Trophoblast cell (in vitro differentiated cells and primary cell): ENCODE measurements at regions not wholly inside any gene's neighbourhood (a gene's known extent, or its start where the extent isn't known, plus 50 kb on each side); places are given as distances from the start of the nearest gene placed in this dataset.

ENCODE experiments used
- DNase-seq, 2 donors: peaks; one replicate each; pipeline ENCODE4 v3.0.0-alpha.2; 2016
- H2AFZ ChIP-seq: 2 replicates; pipeline ENCODE4 v1.6.1; 2013; ENCODE audit warnings: low read length, moderate library complexity, mild to moderate bottlenecking; ENCODE audit not compliant: insufficient read depth, poor library complexity
- H2AK5ac ChIP-seq: 2 replicates; pipeline ENCODE4 v1.6.1; 2013; ENCODE audit warnings: mild to moderate bottlenecking, low read length
- H2BK120ac ChIP-seq: 2 replicates; pipeline ENCODE4 v1.6.1; 2013; ENCODE audit warnings: low read length, mild to moderate bottlenecking, moderate library complexity; ENCODE audit not compliant: insufficient read depth, poor library complexity
- H2BK12ac ChIP-seq: 2 replicates; pipeline ENCODE4 v1.6.1; 2013; ENCODE audit warnings: mild to moderate bottlenecking, low read length, moderate library complexity
- H2BK5ac ChIP-seq: 2 replicates; pipeline ENCODE4 v1.6.1; 2013; ENCODE audit warnings: low read length, low read depth, moderate library complexity, mild to moderate bottlenecking; ENCODE audit not compliant: poor library complexity
- H3K14ac ChIP-seq: 2 replicates; pipeline ENCODE4 v1.6.1; 2013; ENCODE audit warnings: mild to moderate bottlenecking, low read length
- H3K18ac ChIP-seq: 2 replicates; pipeline ENCODE4 v1.6.1; 2013; ENCODE audit warnings: mild to moderate bottlenecking, low read length
- H3K23ac ChIP-seq: 2 replicates; pipeline ENCODE4 v1.6.1; 2013; ENCODE audit warnings: low read length
- H3K27ac ChIP-seq: 2 replicates; pipeline ENCODE4 v1.5.1; 2013; ENCODE audit warnings: low read depth, mild to moderate bottlenecking, inconsistent platforms, low read length, moderate library complexity
- H3K27me3 ChIP-seq: 2 replicates; pipeline ENCODE4 v1.6.1; 2013; ENCODE audit warnings: inconsistent platforms, mild to moderate bottlenecking, low read length, moderate library complexity; ENCODE audit not compliant: insufficient read depth
- H3K36me3 ChIP-seq, 2 experiments: 1 replicate in 1 of 2; 2 replicates in 1 of 2; pipeline ENCODE4 v1.6.1; 2013; ENCODE audit warnings: low read length in 2 of 2, mild to moderate bottlenecking in 2 of 2, moderate library complexity in 1 of 2; ENCODE audit not compliant: insufficient read depth in 2 of 2, control insufficient read depth in 1 of 2
- H3K4ac ChIP-seq: 2 replicates; pipeline ENCODE4 v1.6.1; 2013; ENCODE audit warnings: low read depth, mild to moderate bottlenecking, low read length, moderate library complexity
- H3K4me1 ChIP-seq, 2 experiments: 1 replicate in 1 of 2; 2 replicates in 1 of 2; pipeline ENCODE4 v1.6.1; 2013; ENCODE audit warnings: low read length in 2 of 2, mild to moderate bottlenecking in 2 of 2, moderate library complexity in 1 of 2; ENCODE audit not compliant: insufficient read depth in 2 of 2, control insufficient read depth in 1 of 2
- H3K4me2 ChIP-seq: 2 replicates; pipeline ENCODE4 v1.6.1; 2013; ENCODE audit warnings: inconsistent platforms, mild to moderate bottlenecking, low read length, moderate library complexity
- H3K4me3 ChIP-seq: 2 replicates; pipeline ENCODE4 v1.5.1; 2013; ENCODE audit warnings: mild to moderate bottlenecking, low read depth, low read length, inconsistent platforms
- H3K79me1 ChIP-seq: one replicate; pipeline ENCODE4 v1.6.1; 2013; ENCODE audit warnings: low read length
- H3K79me2 ChIP-seq: 2 replicates; pipeline ENCODE4 v1.6.1; 2013; ENCODE audit warnings: low read length, mild to moderate bottlenecking; ENCODE audit not compliant: control insufficient read depth, insufficient read depth, poor library complexity
- H3K9ac ChIP-seq: 2 replicates; pipeline ENCODE4 v1.6.1; 2013; ENCODE audit warnings: mild to moderate bottlenecking, low read length
- H3K9me3 ChIP-seq: 2 replicates; pipeline ENCODE4 v1.6.1; 2013; ENCODE audit warnings: low read depth, mild to moderate bottlenecking, control low read depth, inconsistent platforms, low read length; ENCODE audit not compliant: insufficient read depth
- H4K12ac ChIP-seq: 2 replicates; pipeline ENCODE4 v1.6.1; 2013; ENCODE audit warnings: low read depth, mild to moderate bottlenecking, low read length, moderate library complexity
- H4K8ac ChIP-seq: 2 replicates; pipeline ENCODE4 v1.6.1; 2013; ENCODE audit warnings: low read depth, mild to moderate bottlenecking, low read length, moderate library complexity
- H4K91ac ChIP-seq: one replicate; pipeline ENCODE4 v1.6.1; 2013; ENCODE audit warnings: low read depth, mild to moderate bottlenecking, low read length, moderate library complexity
- WGBS: extraction: QIAGEN DNeasy Blood & Tissue Kit; methylation state at CpG from one replicate; pipeline ENCODE4 v1.1.7; 2013; ENCODE audit warnings: missing lambda C conversion rate; ENCODE audit not compliant: insufficient read length, insufficient coverage; ENCODE audit errors: extremely low coverage; 5-methylcytosine and 5-hydroxymethylcytosine counted together

DNA sequence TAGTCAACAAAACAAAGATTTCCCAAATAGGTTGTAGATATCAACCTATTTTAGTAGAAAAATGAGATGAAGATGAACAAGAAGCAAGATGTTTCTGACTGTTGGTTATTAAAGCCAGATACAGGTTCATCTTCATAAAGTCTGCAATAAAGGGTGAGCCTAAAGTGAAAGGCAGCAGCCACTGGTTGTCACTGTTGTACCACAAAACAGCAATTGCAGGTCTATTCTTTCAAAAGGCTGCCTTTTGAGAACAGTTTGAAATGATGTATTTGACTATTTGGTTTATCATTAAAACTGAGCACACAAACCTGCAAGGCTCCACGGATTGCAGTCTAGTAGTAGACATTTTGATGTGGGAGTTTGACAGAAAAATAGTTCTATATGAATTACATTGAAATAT lies 543.4 kb downstream of the GBE1 start:
- no CpG with 5 or more reads among the region's 1 CpG for WGBS
- DNase-seq, result peak; percentile 2 to 55

DNA sequence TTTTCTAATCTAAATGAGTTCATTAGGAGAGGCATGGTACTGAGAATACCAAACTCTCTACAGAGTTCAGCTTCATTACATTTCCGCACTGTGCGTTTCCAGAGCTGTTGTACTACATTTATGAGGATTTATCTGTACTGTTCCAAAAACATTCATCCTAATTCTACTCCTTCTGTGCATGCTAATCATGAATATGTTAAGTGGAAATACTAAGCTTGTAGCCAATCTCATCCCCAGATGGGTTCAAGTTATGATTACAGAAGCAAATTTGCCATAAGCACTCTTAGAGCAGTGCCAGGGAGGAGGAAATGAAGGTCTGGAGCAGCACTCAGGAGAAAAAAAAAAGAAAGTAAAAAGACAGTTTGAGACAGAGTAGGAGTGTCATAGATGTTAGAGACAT lies 544.3 kb downstream of the GBE1 start:
- no peaks in the 10 kb centered on the region for H3K9me3 ChIP-seq
- H2BK120ac ChIP-seq, result no peak overlapping the region
- H3K27me3 ChIP-seq, result no peaks in the 10 kb centered on the region
- H3K4me3 ChIP-seq, result no peak overlapping the region
- H3K14ac ChIP-seq, result no peak overlapping the region
- no peak overlapping the region for H3K27ac ChIP-seq
- H3K36me3 ChIP-seq, result no peaks in the 10 kb centered on the region
- no peak overlapping the region for H2AK5ac ChIP-seq
- no peak overlapping the region for H4K91ac ChIP-seq
- H3K4ac ChIP-seq, result no peak overlapping the region
- no peak overlapping the region for H3K18ac ChIP-seq
- no peak overlapping the region for H3K23ac ChIP-seq
- H4K12ac ChIP-seq, result no peak overlapping the region
- H3K4me1 ChIP-seq, result no peaks in the 10 kb centered on the region
- no peaks in the 10 kb centered on the region for H3K79me1 ChIP-seq
- H2AFZ ChIP-seq, result no peak overlapping the region
- H2BK12ac ChIP-seq, result no peak overlapping the region
- no peak overlapping the region for H4K8ac ChIP-seq
- no peak for DNase-seq
- no peak overlapping the region for H3K4me2 ChIP-seq
- H2BK5ac ChIP-seq, result no peak overlapping the region
- no peak overlapping the region for H3K9ac ChIP-seq
- WGBS, result no CpG with 5 or more reads among the region's 2 CpGs
- H3K79me2 ChIP-seq, result no peaks in the 10 kb centered on the region

More for the DNA sequence above, 543.4 kb downstream of the GBE1 start:
- no peak overlapping the region for H3K18ac ChIP-seq
- H3K9me3 ChIP-seq, result no peaks in the 10 kb centered on the region
- no peaks in the 10 kb centered on the region for H3K79me1 ChIP-seq
- H3K4ac ChIP-seq, result no peak overlapping the region
- no peaks in the 10 kb centered on the region for H3K4me1 ChIP-seq
- H3K79me2 ChIP-seq, result no peaks in the 10 kb centered on the region
- no peak overlapping the region for H2BK12ac ChIP-seq
- no peak overlapping the region for H3K9ac ChIP-seq
- H2BK120ac ChIP-seq, result no peak overlapping the region
- no peak overlapping the region for H4K12ac ChIP-seq
- no peak overlapping the region for H3K27ac ChIP-seq
- no peak overlapping the region for H2AK5ac ChIP-seq
- no peaks in the 10 kb centered on the region for H3K36me3 ChIP-seq
- H3K14ac ChIP-seq, result no peak overlapping the region
- no peak overlapping the region for H3K4me3 ChIP-seq
- H3K23ac ChIP-seq, result no peak overlapping the region
- no peak overlapping the region for H3K4me2 ChIP-seq
- H3K27me3 ChIP-seq, result no peaks in the 10 kb centered on the region
- no peak overlapping the region for H4K8ac ChIP-seq
- no peak overlapping the region for H2BK5ac ChIP-seq
- no peak overlapping the region for H4K91ac ChIP-seq
- H2AFZ ChIP-seq, result no peak overlapping the region

DNA sequence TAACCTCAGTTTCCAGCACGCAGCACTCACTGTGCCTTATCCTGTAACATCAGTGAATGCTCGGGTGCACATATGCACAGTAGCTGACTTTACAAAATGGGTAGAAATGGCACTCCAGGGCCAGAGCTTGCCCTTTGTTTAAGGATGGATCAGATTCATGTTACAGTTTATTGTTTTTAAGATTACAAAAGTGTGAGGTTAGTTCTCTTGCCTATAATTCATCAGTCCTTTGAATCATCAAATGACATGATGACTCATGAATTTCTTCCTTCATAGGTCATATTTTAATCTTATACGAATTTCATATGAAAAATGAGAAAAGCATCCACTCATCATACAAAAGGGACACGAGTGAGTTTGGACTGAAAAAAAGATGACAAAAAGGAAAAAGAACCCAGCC lies 545.3 kb downstream of the GBE1 start:
- WGBS, result no CpG with 5 or more reads among the region's 4 CpGs
- no peaks in the 10 kb centered on the region for H3K4me1 ChIP-seq
- H2AK5ac ChIP-seq, result no peak overlapping the region
- no peaks in the 10 kb centered on the region for H3K79me2 ChIP-seq
- no peak overlapping the region for H4K8ac ChIP-seq
- no peak overlapping the region for H2AFZ ChIP-seq
- no peaks in the 10 kb centered on the region for H3K36me3 ChIP-seq
- H3K27ac ChIP-seq, result no peak overlapping the region
- H2BK12ac ChIP-seq, result no peak overlapping the region
- no peak overlapping the region for H4K12ac ChIP-seq
- H3K9ac ChIP-seq, result no peak overlapping the region
- no peak overlapping the region for H3K4ac ChIP-seq
- H3K23ac ChIP-seq, result no peak overlapping the region
- no peak overlapping the region for H3K18ac ChIP-seq
- no peaks in the 10 kb centered on the region for H3K27me3 ChIP-seq
- H2BK5ac ChIP-seq, result no peak overlapping the region
- no peaks in the 10 kb centered on the region for H3K9me3 ChIP-seq
- no peak overlapping the region for H2BK120ac ChIP-seq
- no peak for DNase-seq
- H4K91ac ChIP-seq, result no peak overlapping the region
- H3K4me3 ChIP-seq, result no peak overlapping the region
- no peak overlapping the region for H3K4me2 ChIP-seq
- no peak overlapping the region for H3K14ac ChIP-seq
- no peaks in the 10 kb centered on the region for H3K79me1 ChIP-seq

DNA sequence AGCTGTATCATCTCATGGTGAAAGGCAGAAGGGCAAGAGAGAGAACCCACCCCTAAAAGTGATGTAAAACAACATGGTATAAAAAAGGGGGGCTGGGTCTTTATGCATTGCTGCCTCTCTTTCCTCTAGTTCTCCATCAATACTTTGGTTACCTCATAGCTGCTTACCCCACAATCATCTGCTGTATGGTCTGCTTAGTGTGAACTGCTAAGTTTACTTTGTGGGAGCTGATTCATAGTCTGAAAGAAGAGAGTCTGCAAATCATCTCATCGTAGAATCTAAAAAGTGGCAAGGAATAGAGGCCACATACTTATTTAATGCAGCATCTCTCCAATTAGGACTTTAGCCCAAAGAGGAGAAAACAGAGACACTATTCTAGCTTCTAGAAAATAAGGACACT lies 546.8 kb downstream of the GBE1 start:
- Histone ChIP-seq H2AK5ac (no peak overlapping the region), H3K9ac (no peak overlapping the region), H3K36me3 (no peaks in the 10 kb centered on the region), H4K8ac (no peak overlapping the region), H3K23ac (no peak overlapping the region), H3K9me3 (no peaks in the 10 kb centered on the region), H3K79me2 (no peaks in the 10 kb centered on the region), H3K4me2 (no peak overlapping the region), H3K27me3 (no peaks in the 10 kb centered on the region), H2BK120ac (no peak overlapping the region), H4K91ac (no peak overlapping the region), H3K4ac (no peak overlapping the region), H3K4me3 (no peak overlapping the region), H2BK5ac (no peak overlapping the region), H3K27ac (no peak overlapping the region), H3K14ac (no peak overlapping the region), H2AFZ (no peak overlapping the region), H2BK12ac (no peak overlapping the region), H3K18ac (no peak overlapping the region), H3K4me1 (no peaks in the 10 kb centered on the region), H4K12ac (no peak overlapping the region), H3K79me1 (no peaks in the 10 kb centered on the region)
- DNase-seq, result no peak
- no CpG with 5 or more reads among the region's 1 CpG for WGBS
